Lung microvascular endothelial cell (primary cell): ENCODE measurements at regions not wholly inside any gene's neighbourhood (a gene's known extent, or its start where the extent isn't known, plus 50 kb on each side); places are given as distances from the start of the nearest gene placed in this dataset.

Source experiments
- DNase-seq, 2 donors: peaks; one replicate each; pipeline versions ENCODE4 v3.0.0 to v3.0.0-alpha.2; 2010; ENCODE audit warnings: low read depth in 2 of 2

GRCh38 chr1:110765640-110766335 lies 91.0 kb upstream of the KCNA3 start:
- DNase-seq: peak; percentile 64 to 70

- no peak for DNase-seq
Measured at GRCh38 chr1:110763149-110763548, 88.4 kb upstream of the KCNA3 start.

GRCh38 chr1:110760321-110760720 lies 85.6 kb upstream of the KCNA3 start:
- DNase-seq: no peak

- no peak for DNase-seq
Measured at GRCh38 chr1:110756506-110756905, 81.8 kb upstream of the KCNA3 start.

GRCh38 chr1:110752941-110753725 lies 78.4 kb upstream of the KCNA3 start:
- no peak for DNase-seq

- DNase-seq: no peak
Measured at GRCh38 chr1:110750562-110750961, 75.8 kb upstream of the KCNA3 start.

- no peak for DNase-seq
Measured at GRCh38 chr1:110749960-110750359, 75.2 kb upstream of the KCNA3 start.

GRCh38 chr1:110746644-110747259 lies 72.0 kb upstream of the KCNA3 start:
- peak; percentile 66 to 72 for DNase-seq

GRCh38 chr1:110743397-110743796 lies 68.7 kb upstream of the KCNA3 start:
- no peak for DNase-seq

GRCh38 chr1:110736900-110737605 lies 62.3 kb upstream of the KCNA3 start:
- DNase-seq: no peak

- no peak for DNase-seq
Measured at GRCh38 chr1:110734133-110734680, 59.5 kb upstream of the KCNA3 start.

- DNase-seq: no peak
Measured at GRCh38 chr1:110731529-110731928, 56.8 kb upstream of the KCNA3 start.

GRCh38 chr1:110728388-110729001 lies 53.8 kb upstream of the KCNA3 start:
- DNase-seq: no peak

- no peak for DNase-seq
Measured at GRCh38 chr1:110727246-110727645, 52.5 kb upstream of the KCNA3 start.

- no peak for DNase-seq
Measured at GRCh38 chr1:110726755-110727154, 52.0 kb upstream of the KCNA3 start.
